HepG2 (cell line): ENCODE measurements at regions not wholly inside any gene's neighbourhood (a gene's known extent, or its start where the extent isn't known, plus 50 kb on each side); places are given as distances from the start of the nearest gene placed in this dataset.
"Not testable (repeated sequence)": the region's sequence is repeated elsewhere in the genome, so short reads cannot be mapped to it uniquely, and the experiment has no call there.

Experiments
- ATAC-seq: fragments of 200-7000 bp; cut with Tn5 transposase; 3 replicates; pipeline ENCODE4 v1.9.1; 2020; ENCODE audit warnings: mild to moderate bottlenecking, moderate library complexity
- BruUV-seq: library from RNA; stranded (reverse); fragments of 400-500 nt; replicated peaks from 2 replicates; lab custom pipeline; 2021; lab: Mats Ljungman, UMichigan
- CTCF ChIA-PET: fragments of 300-600 bp; formaldehyde crosslinking; extraction: SDS; loops from one replicate; lab custom pipeline; 2021; ENCODE audit warnings: low total read pairs, inconsistent platforms, low intra/inter-chr PET ratio; lab: Yijun Ruan, JAX
- POLR2A ChIA-PET: fragments of 350-600 bp; sonication (Branson Sonifier 250); formaldehyde crosslinking; loops from one replicate; lab custom pipeline; 2020; ENCODE audit warnings: antibody characterized with exemption, inconsistent platforms; lab: Yijun Ruan, JAX
- DNase-seq: peaks from one replicate; pipeline ENCODE4 v3.0.0-alpha.2; 2015; ENCODE audit warnings: low spot score
- FAIRE-seq: peaks from 3 replicates; lab custom pipeline; 2011; peaks lifted over from hg19 to GRCh38; lab: Jason Lieb, UNC
- H2AFZ ChIP-seq: one replicate; pipeline ENCODE4 v1.6.1; 2011; ENCODE audit warnings: low read length, inconsistent platforms
- H3K27ac ChIP-seq: fragments of 300-600 bp; 3 replicates; pipeline ENCODE4 v1.8.0; 2011; ENCODE audit warnings: mixed run types, mild to moderate bottlenecking, mixed read lengths, low read length, inconsistent platforms; ENCODE audit not compliant: insufficient read depth; ENCODE audit errors: extremely low read length
- H3K27me3 ChIP-seq, 2 experiments: fragments of 200-600 bp in 1 of 2; 2 replicates in 1 of 2; 3 replicates in 1 of 2; pipeline versions ENCODE4 v1.6.0 to v1.8.0; 2011; ENCODE audit warnings: low read length in 2 of 2, mild to moderate bottlenecking in 2 of 2, moderate library complexity in 2 of 2, inconsistent platforms in 1 of 2; ENCODE audit not compliant: insufficient read depth in 2 of 2, control insufficient read depth in 1 of 2
- H3K36me3 ChIP-seq, 2 experiments: fragments of 200-600 bp in 1 of 2; replicated peaks in 1 of 2; 2 replicates in 1 of 2; 3 replicates in 1 of 2; pipeline versions ENCODE4 v1.5.1 to v1.8.0; 2011; ENCODE audit warnings: low read length in 2 of 2, inconsistent platforms in 1 of 2; ENCODE audit not compliant: insufficient read depth in 2 of 2, control insufficient read depth in 1 of 2
- H3K4me1 ChIP-seq: 2 replicates; pipeline ENCODE4 v1.5.1; 2012; ENCODE audit warnings: low read length, inconsistent platforms; ENCODE audit not compliant: insufficient read depth
- H3K4me2 ChIP-seq: 2 replicates; pipeline ENCODE4 v1.6.0; 2011; ENCODE audit warnings: low read depth, low read length, inconsistent platforms
- H3K4me3 ChIP-seq, 3 experiments: fragments of 200-600 bp in 1 of 3; sonication (generic), shearing (Covaris generic) in 1 of 3; replicated peaks in 1 of 3; 2 replicates each; pipeline ENCODE4 v1.5.1; 2011 to 2016; ENCODE audit warnings: low read length in 3 of 3, inconsistent platforms in 2 of 3, low read depth in 2 of 3, mild to moderate bottlenecking in 2 of 3, control low read depth in 1 of 3, mixed read lengths in 1 of 3; ENCODE audit not compliant: insufficient read depth in 1 of 3
- H3K79me2 ChIP-seq: one replicate; pipeline ENCODE4 v1.6.1; 2011; ENCODE audit warnings: low read length, inconsistent platforms; ENCODE audit not compliant: insufficient read depth
- H3K9ac ChIP-seq: 2 replicates; pipeline ENCODE4 v1.6.0; 2011; ENCODE audit warnings: mild to moderate bottlenecking, low read depth, low read length, inconsistent platforms; ENCODE audit not compliant: insufficient read depth
- H3K9me3 ChIP-seq: 2 replicates; pipeline ENCODE4 v1.5.1; 2012; ENCODE audit warnings: mild to moderate bottlenecking, low read length
- H4K20me1 ChIP-seq: 2 replicates; pipeline ENCODE4 v1.6.0; 2011; ENCODE audit warnings: inconsistent platforms, mild to moderate bottlenecking, low read length, moderate library complexity; ENCODE audit not compliant: insufficient read depth
- CEBPG ChIP-seq: IDR thresholded peaks from 2 replicates; pipeline ENCODE4 v1.6.1; 2016
- FOXA3 ChIP-seq: IDR thresholded peaks from 2 replicates; pipeline ENCODE4 v1.6.1; 2016; ENCODE audit warnings: missing genetic modification reagents, missing compliant biosample characterization
- JARID2 ChIP-seq: sonication (generic); formaldehyde crosslinking; IDR thresholded peaks from 2 replicates; pipeline ENCODE4 v1.8.1; 2023; ENCODE audit warnings: missing genetic modification reagents, inconsistent platforms; ENCODE audit not compliant: insufficient replicate concordance
- MTA1 ChIP-seq: sonication (generic); formaldehyde crosslinking; IDR thresholded peaks from 2 replicates; pipeline ENCODE4 v1.4.0; 2020; ENCODE audit warnings: missing genetic modification reagents, mild to moderate bottlenecking, borderline replicate concordance
- PRDM4 ChIP-seq: sonication (generic); formaldehyde crosslinking; IDR thresholded peaks from 2 replicates; pipeline ENCODE4 v1.9.0; 2021; ENCODE audit warnings: missing genetic modification reagents, borderline replicate concordance
- SIX1 ChIP-seq: sonication (generic); formaldehyde crosslinking; IDR thresholded peaks from 2 replicates; pipeline ENCODE4 v1.4.0; 2020; ENCODE audit warnings: missing genetic modification reagents, borderline replicate concordance
- SOX5 ChIP-seq: IDR thresholded peaks from 2 replicates; pipeline ENCODE4 v1.6.1; 2016; ENCODE audit warnings: borderline replicate concordance
- TMF1 ChIP-seq: sonication (generic); formaldehyde crosslinking; IDR thresholded peaks from 2 replicates; pipeline ENCODE4 v1.8.1; 2022; ENCODE audit warnings: low read depth, missing genetic modification reagents
- ZFP37 ChIP-seq: sonication (generic); formaldehyde crosslinking; IDR thresholded peaks from 2 replicates; pipeline ENCODE4 v1.4.0; 2020; ENCODE audit warnings: missing genetic modification reagents, borderline replicate concordance
- ZMYM4 ChIP-seq: sonication (generic); formaldehyde crosslinking; IDR thresholded peaks from 2 replicates; pipeline ENCODE4 v1.8.1; 2023; ENCODE audit warnings: mild to moderate bottlenecking, missing genetic modification reagents
- ZNF101 ChIP-seq: sonication (generic); formaldehyde crosslinking; IDR thresholded peaks from 2 replicates; pipeline ENCODE4 v1.4.0; 2020; ENCODE audit warnings: mild to moderate bottlenecking, low read depth, missing genetic modification reagents, borderline replicate concordance
- ZNF121 ChIP-seq: sonication (generic); formaldehyde crosslinking; IDR thresholded peaks from 2 replicates; pipeline ENCODE4 v1.5.0; 2020; ENCODE audit warnings: mild to moderate bottlenecking, missing genetic modification reagents
- ZNF17 ChIP-seq: sonication (generic); formaldehyde crosslinking; IDR thresholded peaks from 2 replicates; pipeline ENCODE4 v1.5.0; 2020; ENCODE audit warnings: mild to moderate bottlenecking, missing genetic modification reagents
- ZNF557 ChIP-seq: sonication (generic); formaldehyde crosslinking; IDR thresholded peaks from 2 replicates; pipeline ENCODE4 v1.4.0; 2020; ENCODE audit warnings: missing genetic modification reagents
- ZNF567 ChIP-seq: sonication (generic); formaldehyde crosslinking; IDR thresholded peaks from 2 replicates; pipeline ENCODE4 v1.8.1; 2023; ENCODE audit warnings: mild to moderate bottlenecking, missing genetic modification reagents, borderline replicate concordance
- ZNF569 ChIP-seq: sonication (generic); formaldehyde crosslinking; IDR thresholded peaks from 2 replicates; pipeline ENCODE4 v1.5.0; 2020; ENCODE audit warnings: mild to moderate bottlenecking, missing genetic modification reagents, moderate library complexity, borderline replicate concordance
- ZNF772 ChIP-seq: sonication (generic); formaldehyde crosslinking; IDR thresholded peaks from 2 replicates; pipeline ENCODE4 v1.5.0; 2020; ENCODE audit warnings: mild to moderate bottlenecking, missing genetic modification reagents
- WGBS: methylation state at CpG from one replicate; pipeline ENCODE4 v1.1.6; 2017; ENCODE audit warnings: low lambda C conversion rate; 5-methylcytosine and 5-hydroxymethylcytosine counted together
- in situ Hi-C: cut with HindIII; loops from 2 replicates; pipeline ENCODE4 v1.10.0; 2017; ENCODE audit warnings: low pct_unique_long_range_greater_than_20kb; ENCODE audit not compliant: extremely low pct_ligation_motif_present
- intact Hi-C: fragments of 100-400 bp; cut with micrococcal nuclease; formaldehyde crosslinking; loops from one replicate; pipeline ENCODE4 v1.10.0; 2022; ENCODE audit not compliant: unreplicated experiment

GRCh38 chr10:55793024-55793423 is 568.0 kb downstream of the ZWINT start (continued):
- no peak for TF ChIP-seq SIX1 (CRISPR knock-in tag)
- TF ChIP-seq, all 625 proteins: peak for 0

GRCh38 chr10:55790276-55790675 is 570.8 kb downstream of the ZWINT start:
- H3K27me3 ChIP-seq, H3K4me3 ChIP-seq, POLR2A ChIA-PET, CTCF ChIA-PET, H3K9ac ChIP-seq, H4K20me1 ChIP-seq, H3K4me2 ChIP-seq, H3K4me1 ChIP-seq, H2AFZ ChIP-seq, H3K36me3 ChIP-seq, H3K9me3 ChIP-seq, H3K79me2 ChIP-seq, in situ Hi-C loops, DNase-seq, FAIRE-seq, intact Hi-C loops, H3K27ac ChIP-seq, BruUV-seq, ATAC-seq: not testable (repeated sequence)
- 3% methylated on average over 1 of the region's 1 CpG for WGBS

- FAIRE-seq (no peak), ATAC-seq (no peak), DNase-seq (no peak)
- Histone ChIP-seq H3K4me3 (no peak overlapping the region), H3K79me2 (no peaks in the 10 kb centered on the region), H3K36me3 (no peaks in the 10 kb centered on the region), H3K9ac (no peak overlapping the region), H3K4me1 (no peaks in the 10 kb centered on the region), H3K27ac (no peak overlapping the region), H3K4me2 (no peak overlapping the region), H3K27me3 (no peaks in the 10 kb centered on the region), H4K20me1 (no peaks in the 10 kb centered on the region), H3K9me3 (no peaks in the 10 kb centered on the region), H2AFZ (no peak overlapping the region)
- 19% methylated on average over 3 of the region's 3 CpGs for WGBS
- in situ Hi-C loops = no loop called here
- no TSS peak for BruUV-seq
- intact Hi-C loops = no loop called here
- CTCF ChIA-PET = no interaction called here
- POLR2A ChIA-PET = no interaction called here
- TF ChIP-seq ZFP37 (CRISPR knock-in tag) = no peak
- no peak for TF ChIP-seq ZNF121 (CRISPR knock-in tag)
- TF ChIP-seq ZNF772 (CRISPR knock-in tag) = no peak
- no peak for TF ChIP-seq MTA1 (CRISPR knock-in tag)
- TF ChIP-seq FOXA3 = no peak
- TF ChIP-seq ZNF567 (CRISPR knock-in tag) = no peak
- no peak for TF ChIP-seq ZMYM4
- TF ChIP-seq CEBPG = no peak
- no peak for TF ChIP-seq ZNF569 (CRISPR knock-in tag)
- no peak for TF ChIP-seq TMF1
- no peak for TF ChIP-seq ZNF17 (CRISPR knock-in tag)
- no peak for TF ChIP-seq ZNF101 (CRISPR knock-in tag)
- TF ChIP-seq JARID2 (CRISPR knock-in tag) = no peak
- no peak for TF ChIP-seq SOX5 (CRISPR knock-in tag)
- no peak for TF ChIP-seq ZNF557 (CRISPR knock-in tag)
- TF ChIP-seq PRDM4 (CRISPR knock-in tag) = no peak
Observed at GRCh38 chr10:55786461-55787050, 574.5 kb downstream of the ZWINT start.
